Hypothalamus (tissue), 51 donors: ENCODE measurements at regions not wholly inside any gene's neighbourhood (a gene's known extent, or its start where the extent isn't known, plus 50 kb on each side); places are given as distances from the start of the nearest gene placed in this dataset.
A peak's percentile ranks its signal among the peaks of the same experiment; 100 is the strongest.
"Not testable (repeated sequence)": the region's sequence is repeated elsewhere in the genome, so short reads cannot be mapped to it uniquely, and the experiment has no call there.

ENCODE experiments used
- DNase-seq, 51 donors: peaks; one replicate each; lab custom pipeline; 2025; lab: John Stamatoyannopoulos, UW

DNA sequence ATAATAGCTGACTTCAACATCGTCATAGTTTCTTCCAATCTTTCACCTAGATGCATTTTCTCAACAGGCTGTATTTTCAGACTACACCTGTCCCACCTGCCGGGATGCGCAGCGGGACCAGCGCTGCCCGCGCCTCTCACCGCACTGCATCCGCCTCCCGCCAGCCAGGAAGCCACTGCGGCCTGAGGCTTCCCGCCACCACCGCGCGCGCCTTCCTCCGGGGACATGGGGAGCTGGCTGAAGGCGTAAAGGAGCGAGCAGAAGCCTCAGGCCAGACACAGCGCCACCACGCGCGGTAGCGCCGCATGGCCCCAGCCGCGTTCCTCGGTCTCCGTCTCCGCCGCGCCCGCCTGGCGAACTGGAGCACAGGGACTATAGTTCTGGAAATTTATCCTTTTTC lies 135.7 kb upstream of the TEKT4 start:
- DNase-seq: not testable (repeated sequence)

DNA sequence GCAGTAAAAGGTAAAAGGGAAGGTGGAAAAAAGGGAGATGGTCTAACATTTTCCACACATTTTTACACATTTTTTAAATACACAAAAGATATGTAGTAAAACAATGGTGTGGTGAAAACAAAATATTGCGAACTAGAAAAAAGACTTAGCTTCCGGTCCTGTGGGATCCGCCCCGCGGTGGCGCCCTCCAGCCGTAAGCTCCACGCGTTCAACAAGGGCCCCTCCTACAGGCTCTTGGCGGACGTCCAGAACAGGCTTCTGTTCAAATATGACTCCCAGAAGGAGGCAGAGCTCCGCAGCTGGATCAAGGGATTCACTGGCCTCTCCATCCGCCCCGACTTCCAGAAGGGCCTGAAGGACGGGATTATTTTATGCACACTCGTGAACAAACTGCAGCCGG lies 134.1 kb upstream of the TEKT4 start:
- not testable (repeated sequence) for DNase-seq

DNA sequence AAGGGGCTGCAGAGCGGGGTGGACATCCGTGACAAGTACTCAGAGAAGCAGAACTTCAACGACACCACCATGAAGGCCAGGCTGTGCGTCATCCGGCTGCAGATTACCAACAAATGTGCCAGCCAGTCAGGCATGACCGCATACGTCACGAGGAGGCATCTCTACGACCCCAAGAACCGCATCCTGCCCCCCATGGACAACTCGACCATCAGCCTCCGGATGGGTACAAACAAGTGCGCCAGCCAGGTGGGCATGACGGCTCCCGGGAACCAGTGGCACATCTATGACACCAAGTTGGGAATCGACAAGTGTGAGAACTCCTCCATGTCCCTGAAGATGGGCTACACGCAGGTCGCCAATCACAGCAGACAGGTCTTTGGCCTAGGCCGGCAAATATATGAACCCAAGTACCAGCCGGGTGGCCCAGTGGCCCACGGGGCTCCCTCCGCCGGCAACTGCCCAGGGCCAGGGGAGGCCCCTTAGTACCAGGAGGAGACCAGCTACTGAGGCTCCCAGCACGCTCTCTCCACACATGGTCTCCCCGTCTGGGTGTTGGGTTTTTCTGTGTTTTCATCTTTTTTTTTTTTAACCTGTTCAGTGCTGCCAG lies 133.4 kb upstream of the TEKT4 start:
- DNase-seq: not testable (repeated sequence)

DNA sequence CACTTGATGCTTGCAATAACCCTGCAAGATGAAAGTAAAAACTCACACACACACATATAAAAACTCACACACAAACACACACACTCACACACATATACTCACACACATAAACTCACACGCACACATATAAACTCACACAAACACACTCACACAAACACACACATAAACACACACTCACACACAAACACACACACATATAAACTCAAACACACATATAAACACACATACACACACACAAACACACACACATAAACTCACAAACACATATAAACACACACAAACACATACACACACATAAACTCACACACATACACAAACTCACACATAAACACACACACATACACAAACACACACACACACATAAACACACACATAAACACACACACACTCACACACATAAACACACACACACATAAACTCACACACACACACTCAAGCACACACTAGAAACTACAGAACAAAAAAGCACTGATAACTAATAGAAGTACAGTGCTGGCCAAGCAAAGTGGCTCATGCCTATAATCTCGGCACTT lies 117.7 kb upstream of the TEKT4 start:
- DNase-seq: no peak

DNA sequence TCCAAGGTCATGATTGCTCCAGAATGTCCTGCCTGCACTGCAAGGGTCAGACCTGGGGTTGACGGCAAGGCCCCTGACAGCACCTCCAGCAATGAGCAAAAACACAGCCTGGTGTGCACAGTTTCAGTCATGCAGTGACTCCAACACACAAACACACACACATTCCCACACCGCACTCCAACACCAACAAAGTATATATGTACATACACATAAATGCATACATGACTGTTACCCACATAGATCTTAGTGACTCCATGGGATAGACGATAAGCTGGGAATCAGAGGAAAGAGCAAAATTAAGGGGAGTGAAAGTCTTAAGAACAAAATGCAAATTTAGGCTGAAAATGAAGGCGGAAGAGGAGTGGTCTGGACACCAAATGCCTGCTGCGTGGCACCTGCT lies 112.7 kb upstream of the TEKT4 start:
- DNase-seq: no peak

DNA sequence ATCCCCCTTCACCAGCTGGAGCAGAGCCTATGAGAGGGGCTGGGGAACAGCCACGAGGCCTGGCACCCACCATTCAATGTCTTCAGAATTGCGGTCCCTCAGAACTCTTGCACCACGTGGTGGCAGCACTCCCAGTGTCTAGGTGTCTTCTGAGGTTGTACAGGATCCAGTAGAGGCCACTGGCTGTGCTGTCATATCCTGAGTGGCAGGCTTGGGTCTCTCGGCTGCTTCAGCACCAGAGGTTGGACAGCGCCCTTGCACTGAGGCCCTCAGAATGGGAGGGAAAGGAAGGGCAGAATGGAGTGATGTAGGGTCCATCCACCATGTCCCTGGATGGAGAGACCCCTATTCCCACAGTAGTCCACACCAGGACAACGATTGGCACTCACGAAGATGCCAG lies 112.0 kb upstream of the TEKT4 start:
- DNase-seq: peak in 1 of 51 donors; percentile 5

DNA sequence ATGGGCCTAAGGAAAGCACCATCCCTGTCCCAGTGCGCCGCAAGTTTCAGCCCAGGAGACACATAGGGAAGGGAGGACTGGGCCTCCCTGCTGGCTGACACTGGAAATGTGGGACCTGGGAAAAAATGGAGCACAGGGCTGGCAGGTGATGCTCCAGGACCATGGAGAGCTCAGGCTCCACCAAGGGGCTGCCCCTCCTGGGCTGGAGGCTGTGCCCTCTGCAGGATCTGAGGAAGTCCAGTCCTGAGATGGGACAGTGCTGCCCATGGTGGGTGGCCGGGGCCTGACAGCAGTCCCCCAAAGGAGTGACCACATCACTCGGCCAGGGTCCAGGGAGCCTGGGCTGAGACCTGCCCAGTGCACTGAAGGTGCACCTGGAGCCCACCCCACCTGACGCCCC lies 108.6 kb upstream of the TEKT4 start:
- DNase-seq: no peak

DNA sequence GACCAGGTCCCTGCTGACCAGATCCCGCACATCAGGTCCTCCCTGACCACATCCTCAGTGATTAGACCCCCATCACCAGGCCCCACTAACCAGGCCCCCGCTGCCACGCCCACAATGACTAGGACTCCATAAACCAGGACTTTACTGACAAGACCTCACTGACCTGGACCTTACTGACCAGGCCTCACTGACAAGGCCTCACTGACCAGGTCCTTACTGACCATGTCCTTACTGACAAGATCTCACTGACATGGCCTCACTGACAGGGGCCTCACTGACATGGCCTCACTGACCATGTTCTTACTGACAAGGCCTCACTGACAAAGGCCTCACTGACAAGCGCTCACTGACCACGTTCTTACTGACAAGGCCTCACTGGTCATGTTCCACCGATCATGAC lies 107.9 kb upstream of the TEKT4 start:
- DNase-seq: no peak

DNA sequence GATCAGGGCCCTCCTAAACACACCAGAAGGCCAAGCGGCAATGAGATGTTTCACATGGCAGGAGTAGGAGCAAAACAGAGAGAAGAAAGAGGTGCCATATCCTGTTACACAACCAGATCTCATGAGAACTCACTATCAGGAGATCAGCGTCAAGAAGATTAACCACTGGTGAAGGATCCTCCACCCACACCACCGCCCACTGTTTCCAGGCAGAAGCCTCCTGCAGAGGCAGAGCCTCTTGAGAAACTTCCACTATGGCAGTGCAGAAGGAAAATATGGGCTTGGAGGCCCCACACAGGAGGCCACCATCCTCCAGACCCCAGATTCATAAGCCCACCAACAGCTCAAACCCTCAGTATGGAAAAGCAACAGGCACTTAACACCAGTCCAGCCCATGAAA lies 106.9 kb upstream of the TEKT4 start:
- DNase-seq: not testable (repeated sequence)

DNA sequence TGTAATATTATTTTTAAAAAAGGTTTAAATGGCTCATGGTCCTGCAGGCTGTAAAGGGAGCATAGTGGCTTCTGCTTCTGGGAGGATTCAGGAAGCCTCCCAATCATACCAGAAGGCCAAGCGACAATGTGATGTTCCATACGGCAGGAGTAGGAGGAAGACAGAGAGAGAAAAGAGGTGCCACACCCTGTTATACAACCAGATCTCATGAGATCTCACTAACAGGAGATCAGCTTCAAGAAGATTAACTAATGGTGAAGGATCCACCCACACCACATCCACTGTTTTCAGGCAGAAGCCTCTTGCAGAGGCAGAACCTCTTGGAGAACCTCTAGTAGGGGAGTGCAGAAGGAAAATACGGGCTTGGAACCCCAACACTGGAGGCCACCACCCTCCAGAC lies 103.9 kb upstream of the TEKT4 start:
- no peak for DNase-seq

DNA sequence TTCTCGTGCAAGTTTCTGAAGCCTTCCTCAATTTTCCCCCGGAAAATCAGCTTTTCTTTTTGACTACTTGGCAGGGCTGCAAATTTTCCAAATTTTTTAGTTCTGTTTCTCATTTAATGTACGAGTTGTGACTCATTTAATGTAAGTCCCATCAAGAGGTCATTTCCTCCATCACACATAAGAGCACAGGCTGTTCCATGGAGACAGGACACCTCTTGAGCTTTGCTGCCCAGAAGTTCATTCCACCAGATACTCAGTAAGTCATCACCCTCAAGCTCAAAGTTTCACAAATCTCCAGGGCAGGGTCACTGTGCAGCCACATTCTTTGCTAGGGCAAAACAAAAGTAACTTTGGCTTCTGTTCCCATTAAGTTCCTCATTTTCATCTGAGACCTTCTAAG lies 101.5 kb upstream of the TEKT4 start:
- DNase-seq: no peak

DNA sequence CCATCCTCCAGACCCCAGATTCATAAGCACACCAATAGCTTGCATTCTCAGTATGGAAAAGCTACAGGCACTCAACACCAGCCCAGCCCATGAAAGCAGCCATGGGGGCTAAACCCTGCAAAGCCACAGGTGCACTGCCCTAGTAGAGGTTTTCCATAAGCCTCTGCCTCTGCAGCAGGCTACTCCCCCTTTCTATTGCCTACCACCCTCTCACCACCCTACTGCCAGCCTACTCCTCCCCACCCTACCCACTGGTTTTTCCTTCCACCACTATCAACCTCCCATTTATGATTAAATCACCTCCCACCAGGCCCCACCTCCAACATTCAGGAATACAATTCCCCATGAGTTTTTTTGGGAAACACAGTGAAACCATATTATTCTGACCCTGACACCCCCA lies 96.4 kb upstream of the TEKT4 start:
- DNase-seq: no peak

DNA sequence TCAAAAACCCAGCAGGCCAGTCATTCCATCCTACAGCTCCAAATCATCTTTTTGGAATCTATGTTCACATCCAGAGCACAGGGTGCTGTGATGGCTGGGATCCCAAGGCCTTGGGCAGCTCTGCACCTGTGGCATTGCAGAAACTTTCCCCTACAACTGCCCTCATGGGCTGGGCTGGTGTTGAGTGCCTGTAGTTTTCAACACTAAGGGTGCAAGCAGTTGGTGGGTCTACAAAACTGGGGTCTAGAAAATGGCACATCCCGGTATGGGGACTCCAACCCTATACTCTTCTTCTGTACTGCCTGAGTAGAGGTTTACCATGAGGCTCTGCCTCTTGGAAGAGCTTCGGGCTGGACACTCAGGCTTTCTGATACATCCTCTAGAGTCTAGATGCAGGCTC lies 95.2 kb upstream of the TEKT4 start:
- no peak for DNase-seq

DNA sequence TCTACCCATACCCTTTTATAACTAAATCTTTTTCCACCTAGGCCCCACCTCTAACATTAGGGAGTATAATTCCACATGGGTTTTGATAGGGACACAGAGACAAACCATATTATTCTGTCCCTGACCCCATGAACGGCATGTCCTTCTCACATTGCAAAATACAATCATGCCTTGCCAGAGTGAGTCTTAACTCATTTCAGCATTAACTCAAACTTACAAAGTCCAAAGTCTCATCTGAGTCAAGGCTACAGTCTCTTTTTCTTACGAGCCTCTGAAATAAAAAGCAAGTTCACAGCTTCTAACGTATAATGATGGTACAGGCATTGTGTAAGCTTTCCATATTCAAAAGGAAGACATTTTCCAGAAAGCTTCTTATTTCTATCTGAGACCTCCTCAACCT lies 86.1 kb upstream of the TEKT4 start:
- not testable (repeated sequence) for DNase-seq

DNA sequence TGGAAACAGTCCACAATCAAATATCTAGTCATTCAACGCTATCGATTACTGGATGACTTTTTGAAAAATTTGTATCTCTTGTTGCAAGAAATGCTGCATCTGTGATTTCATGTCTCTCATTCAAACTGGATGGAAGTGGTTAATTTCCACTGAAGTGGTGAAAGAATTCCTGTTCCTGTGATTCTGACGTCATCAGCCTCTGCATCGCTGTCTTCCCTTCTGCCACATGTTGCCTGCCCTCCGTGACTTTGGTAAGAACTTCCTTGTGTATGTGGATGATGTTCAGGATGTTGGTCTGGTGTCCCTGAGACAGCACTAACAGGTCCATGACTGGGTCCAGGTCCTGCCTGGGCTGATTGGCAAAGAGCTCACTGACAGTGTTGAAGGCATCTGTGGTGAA lies 84.8 kb upstream of the TEKT4 start:
- not testable (repeated sequence) for DNase-seq

DNA sequence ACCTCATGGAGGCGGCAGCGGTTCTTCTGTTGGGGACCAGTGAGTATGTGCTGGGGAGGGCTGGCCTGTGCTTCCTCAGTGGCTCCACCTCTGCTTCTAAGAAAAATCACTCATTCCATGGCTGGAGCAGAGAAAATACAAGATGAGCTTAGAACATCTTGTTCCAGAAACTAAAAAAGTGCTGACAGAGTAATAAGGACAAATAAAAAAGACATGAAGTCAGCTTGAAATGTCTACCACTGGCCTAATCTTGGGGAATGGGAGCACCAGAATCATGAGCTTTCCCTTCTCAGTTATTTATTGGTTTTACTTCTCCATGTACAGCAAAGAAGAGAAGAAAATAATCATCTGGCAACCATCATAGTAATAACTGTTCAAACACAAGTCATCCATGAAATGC lies 81.1 kb upstream of the TEKT4 start:
- DNase-seq: not testable (repeated sequence)

DNA sequence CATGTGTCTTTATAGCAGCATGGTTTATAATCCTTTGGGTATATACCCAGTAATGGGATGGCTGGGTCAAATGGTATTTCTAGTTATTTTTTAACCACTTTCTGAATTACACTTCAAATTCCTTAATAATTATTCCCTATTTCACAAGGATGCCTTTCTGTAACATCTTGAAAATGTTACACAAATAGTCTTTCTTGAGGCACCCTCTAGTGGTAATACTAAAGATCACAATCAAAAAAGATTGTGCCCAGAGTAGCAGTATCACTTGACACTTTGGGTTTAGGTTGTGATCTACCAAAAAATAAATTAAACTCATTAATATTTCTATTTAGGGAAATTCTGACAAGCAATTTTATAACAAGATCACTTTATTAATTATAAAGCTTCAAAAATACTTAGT lies 74.0 kb upstream of the TEKT4 start:
- DNase-seq: peak in 1 of 51 donors; percentile 3
